Neutrophil (primary cell): ENCODE measurements at regions not wholly inside any gene's neighbourhood (a gene's known extent, or its start where the extent isn't known, plus 50 kb on each side); places are given as distances from the start of the nearest gene placed in this dataset.

Experiments
- H3K27ac ChIP-seq: fragments of 200-600 bp; sonication (generic); 2 replicates; pipeline ENCODE4 v1.5.1; 2016; ENCODE audit warnings: mild to moderate bottlenecking, moderate library complexity
- H3K27me3 ChIP-seq: fragments of 200-600 bp; sonication (generic); 2 replicates; pipeline ENCODE4 v1.6.0; 2016; ENCODE audit warnings: mild to moderate bottlenecking
- H3K36me3 ChIP-seq: fragments of 200-600 bp; sonication (generic); 2 replicates; pipeline ENCODE4 v1.5.1; 2017
- H3K4me1 ChIP-seq, 2 experiments: fragments of 200-600 bp in 1 of 2; sonication (generic) in 1 of 2; 1 replicate in 1 of 2; 2 replicates in 1 of 2; pipeline versions ENCODE4 v1.5.1 to v1.6.1; 2013 to 2016; ENCODE audit warnings: low read depth in 1 of 2, low read length in 1 of 2, mild to moderate bottlenecking in 1 of 2, moderate library complexity in 1 of 2; ENCODE audit not compliant: control insufficient read depth in 1 of 2, insufficient read depth in 1 of 2
- H3K4me3 ChIP-seq, 2 experiments: fragments of 200-600 bp in 1 of 2; sonication (generic) in 1 of 2; 1 replicate in 1 of 2; 2 replicates in 1 of 2; pipeline ENCODE4 v1.5.1; 2013 to 2016; ENCODE audit warnings: low read depth in 1 of 2, low read length in 1 of 2, mild to moderate bottlenecking in 1 of 2, moderate library complexity in 1 of 2
- H3K9me3 ChIP-seq: fragments of 200-600 bp; sonication (generic); 2 replicates; pipeline ENCODE4 v1.5.1; 2016
- TF ChIP-seq, protein P1 (sequence below): fragments of 200-600 bp; sonication (generic); IDR thresholded peaks from 2 replicates; pipeline ENCODE4 v1.5.1; 2016; ENCODE audit warnings: antibody characterized with exemption

DNA sequence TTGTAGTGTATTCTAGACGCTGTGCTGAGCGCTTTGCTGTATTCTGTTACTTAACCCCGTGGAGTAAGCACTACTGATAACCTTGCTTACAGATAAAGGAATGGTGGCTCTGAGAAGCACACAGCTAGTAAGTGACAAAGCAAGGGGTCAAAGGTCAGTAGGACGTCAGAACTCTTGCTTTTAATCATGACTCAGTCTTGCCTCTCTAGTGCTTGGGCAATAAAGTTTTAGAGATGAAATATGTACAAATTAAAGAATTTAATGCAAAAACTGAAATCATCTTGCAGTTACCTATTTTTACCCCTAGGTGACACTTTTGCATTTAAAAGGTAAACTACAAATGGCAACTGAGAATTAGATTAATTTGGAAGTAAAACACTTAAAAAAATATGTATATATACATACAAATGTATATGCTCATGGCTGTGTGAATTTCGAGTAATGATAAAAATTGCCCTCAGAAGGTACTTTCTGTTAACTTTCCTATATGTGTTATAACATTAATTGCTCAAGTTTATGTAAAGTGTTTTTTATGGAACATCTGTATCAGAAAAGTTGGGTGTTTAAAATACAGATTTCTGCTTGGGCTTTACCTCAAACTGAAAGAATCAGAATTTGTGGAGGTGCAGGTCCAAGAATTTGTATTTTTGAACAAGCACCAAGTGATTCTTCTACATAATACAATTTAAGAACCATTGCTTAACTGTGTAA lies 175.1 kb upstream of the DAB2 start:
- H3K9me3 ChIP-seq = no peaks in the 10 kb centered on the region
- H3K36me3 ChIP-seq = no peaks in the 10 kb centered on the region
- TF ChIP-seq, protein P1, sequence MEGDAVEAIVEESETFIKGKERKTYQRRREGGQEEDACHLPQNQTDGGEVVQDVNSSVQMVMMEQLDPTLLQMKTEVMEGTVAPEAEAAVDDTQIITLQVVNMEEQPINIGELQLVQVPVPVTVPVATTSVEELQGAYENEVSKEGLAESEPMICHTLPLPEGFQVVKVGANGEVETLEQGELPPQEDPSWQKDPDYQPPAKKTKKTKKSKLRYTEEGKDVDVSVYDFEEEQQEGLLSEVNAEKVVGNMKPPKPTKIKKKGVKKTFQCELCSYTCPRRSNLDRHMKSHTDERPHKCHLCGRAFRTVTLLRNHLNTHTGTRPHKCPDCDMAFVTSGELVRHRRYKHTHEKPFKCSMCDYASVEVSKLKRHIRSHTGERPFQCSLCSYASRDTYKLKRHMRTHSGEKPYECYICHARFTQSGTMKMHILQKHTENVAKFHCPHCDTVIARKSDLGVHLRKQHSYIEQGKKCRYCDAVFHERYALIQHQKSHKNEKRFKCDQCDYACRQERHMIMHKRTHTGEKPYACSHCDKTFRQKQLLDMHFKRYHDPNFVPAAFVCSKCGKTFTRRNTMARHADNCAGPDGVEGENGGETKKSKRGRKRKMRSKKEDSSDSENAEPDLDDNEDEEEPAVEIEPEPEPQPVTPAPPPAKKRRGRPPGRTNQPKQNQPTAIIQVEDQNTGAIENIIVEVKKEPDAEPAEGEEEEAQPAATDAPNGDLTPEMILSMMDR = no peak
- no peak overlapping the region for H3K27ac ChIP-seq
- no peak overlapping the region for H3K4me3 ChIP-seq
- no peaks in the 10 kb centered on the region for H3K27me3 ChIP-seq
- H3K4me1 ChIP-seq = no peaks in the 10 kb centered on the region

DNA sequence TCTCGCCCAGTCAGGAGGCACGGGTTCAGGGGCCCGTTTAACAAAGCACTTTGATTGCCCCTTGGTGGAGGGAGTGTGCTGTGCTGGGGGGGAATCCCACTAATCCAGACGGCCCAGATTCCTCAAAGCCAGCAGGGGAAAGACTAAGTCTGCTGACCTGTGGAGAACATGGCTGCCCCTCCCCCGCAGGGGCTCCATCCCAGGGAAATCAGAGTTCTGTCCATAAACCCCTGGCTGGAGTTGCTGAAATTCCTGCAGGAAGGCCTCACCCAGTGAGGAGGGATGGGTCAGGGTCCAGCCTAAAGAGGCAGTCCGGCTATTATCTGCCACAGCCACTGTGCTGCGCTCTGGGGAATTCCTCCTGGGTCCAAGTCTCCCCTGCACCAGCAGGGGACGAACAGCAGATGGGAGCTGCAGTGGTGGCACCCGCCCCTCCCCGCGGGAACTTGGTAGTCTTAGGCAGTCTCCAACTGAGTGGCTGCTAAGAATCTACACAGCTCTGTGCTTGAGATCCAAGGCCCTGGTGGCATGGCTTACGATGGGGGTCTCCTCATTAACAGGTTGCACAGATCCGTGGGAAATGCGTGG lies 174.0 kb upstream of the DAB2 start:
- no peak overlapping the region for H3K4me3 ChIP-seq
- TF ChIP-seq, protein P1 = no peak
- no peaks in the 10 kb centered on the region for H3K4me1 ChIP-seq
- no peaks in the 10 kb centered on the region for H3K9me3 ChIP-seq
- no peaks in the 10 kb centered on the region for H3K27me3 ChIP-seq
- H3K36me3 ChIP-seq = no peaks in the 10 kb centered on the region
- H3K27ac ChIP-seq = no peak overlapping the region

DNA sequence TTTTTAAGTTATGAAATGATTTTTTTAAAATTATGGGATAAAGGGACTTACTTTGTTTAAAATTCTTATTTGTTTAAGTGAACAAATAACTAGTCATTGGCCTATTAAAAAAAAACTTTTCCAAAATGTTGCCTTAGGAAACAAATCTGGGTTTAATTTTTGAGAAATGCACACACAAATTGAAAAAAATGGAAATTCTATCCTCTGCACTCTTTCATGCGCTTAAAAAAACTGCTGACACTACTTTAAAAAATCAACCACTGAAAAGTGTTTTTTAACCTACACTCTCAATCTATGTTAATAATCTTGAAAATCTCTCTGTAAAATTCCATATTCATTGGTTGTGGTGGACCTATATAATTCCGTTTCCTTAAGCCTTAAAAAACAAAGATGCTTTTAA lies 163.4 kb upstream of the DAB2 start:
- H3K4me1 ChIP-seq = no peaks in the 10 kb centered on the region
- H3K36me3 ChIP-seq = no peaks in the 10 kb centered on the region
- H3K27ac ChIP-seq = no peak overlapping the region
- no peak overlapping the region for H3K4me3 ChIP-seq
- TF ChIP-seq, protein P1 = no peak
- H3K27me3 ChIP-seq = no peaks in the 10 kb centered on the region
- H3K9me3 ChIP-seq = no peaks in the 10 kb centered on the region

DNA sequence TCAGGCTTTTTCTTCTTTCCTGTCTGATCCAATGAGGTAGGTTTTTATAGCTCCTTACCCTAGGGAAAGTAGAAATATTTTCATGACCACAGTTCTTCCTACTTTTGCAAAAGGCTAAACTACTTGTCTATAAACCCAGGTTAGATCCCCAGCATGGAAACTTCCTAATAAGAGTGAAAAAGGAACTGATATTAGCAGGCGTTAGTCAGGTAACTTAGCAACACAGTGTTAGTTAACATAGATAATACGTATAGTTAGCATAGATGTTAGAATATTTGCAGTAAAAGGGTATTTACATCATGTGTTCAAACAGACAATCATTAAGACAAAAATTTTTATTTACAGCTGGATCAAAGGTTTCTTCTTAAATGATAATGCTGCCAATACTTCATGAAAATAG lies 162.9 kb upstream of the DAB2 start:
- no peaks in the 10 kb centered on the region for H3K36me3 ChIP-seq
- H3K27me3 ChIP-seq = no peaks in the 10 kb centered on the region
- no peaks in the 10 kb centered on the region for H3K9me3 ChIP-seq
- no peaks in the 10 kb centered on the region for H3K4me1 ChIP-seq
- TF ChIP-seq, protein P1 = no peak
- H3K27ac ChIP-seq = no peak overlapping the region
- H3K4me3 ChIP-seq = no peak overlapping the region

DNA sequence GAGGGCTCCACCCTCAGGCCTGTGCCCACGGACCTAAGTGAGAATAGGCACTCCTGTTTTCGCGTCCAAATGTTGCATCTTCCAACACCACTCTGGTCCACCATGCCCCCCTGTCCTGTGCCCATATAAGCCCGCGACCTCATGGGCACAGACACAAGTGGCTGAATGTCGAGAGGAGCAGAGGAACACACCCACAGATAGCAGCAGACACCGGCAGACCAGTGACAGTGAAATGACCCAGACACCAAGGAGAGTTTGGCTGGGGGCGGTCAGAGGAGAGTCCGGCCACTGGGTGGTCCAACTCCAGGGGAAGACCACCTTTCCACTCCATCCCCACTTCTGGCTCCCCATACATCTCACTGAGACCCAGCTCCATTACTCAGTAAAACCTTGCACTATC lies 161.4 kb upstream of the DAB2 start:
- TF ChIP-seq, protein P1 = no peak
- no peaks in the 10 kb centered on the region for H3K36me3 ChIP-seq
- H3K27me3 ChIP-seq = no peaks in the 10 kb centered on the region

More for the DNA sequence above, 161.4 kb upstream of the DAB2 start:
- Histone ChIP-seq H3K4me3 (no peak overlapping the region), H3K9me3 (no peaks in the 10 kb centered on the region), H3K4me1 (peaks cover 2 to 3% of the 10 kb centered on the region in 2 experiments), H3K27ac (no peak overlapping the region)
